OCI-LY1 (cell line): ENCODE measurements at regions not wholly inside any gene's neighbourhood (a gene's known extent, or its start where the extent isn't known, plus 50 kb on each side); places are given as distances from the start of the nearest gene placed in this dataset.

Experiments used
- H2AFZ ChIP-seq: fragments of 200-600 bp; sonication (generic), shearing (Covaris generic); 2 replicates; pipeline ENCODE4 v1.6.0; 2014; ENCODE audit warnings: antibody characterized with exemption, mild to moderate bottlenecking, low read length
- H3F3A ChIP-seq: fragments of 200-600 bp; sonication (generic), shearing (Covaris generic); 2 replicates; pipeline ENCODE4 v1.6.0; 2014; ENCODE audit warnings: mild to moderate bottlenecking, antibody characterized with exemption, low read length, moderate library complexity; ENCODE audit not compliant: insufficient read depth
- H3K27ac ChIP-seq: fragments of 200-600 bp; sonication (generic); 2 replicates; pipeline ENCODE4 v1.5.1; 2014; ENCODE audit warnings: low read length, mixed run types, mild to moderate bottlenecking, low read depth; ENCODE audit not compliant: poor library complexity, severe bottlenecking
- H3K27me3 ChIP-seq: fragments of 200-600 bp; sonication (generic); 2 replicates; pipeline ENCODE4 v1.6.0; 2014; ENCODE audit warnings: antibody characterized with exemption, mild to moderate bottlenecking, low read length, moderate library complexity; ENCODE audit not compliant: insufficient read depth
- H3K36me3 ChIP-seq: fragments of 200-600 bp; sonication (generic); 2 replicates; pipeline ENCODE4 v1.6.1; 2014; ENCODE audit warnings: mild to moderate bottlenecking, antibody characterized with exemption, low read length, moderate library complexity, mixed read lengths; ENCODE audit not compliant: insufficient read depth
- H3K4me1 ChIP-seq: fragments of 200-600 bp; sonication (generic); 2 replicates; pipeline ENCODE4 v1.5.1; 2014; ENCODE audit warnings: mild to moderate bottlenecking, low read length, moderate library complexity; ENCODE audit not compliant: insufficient read depth, severe bottlenecking
- H3K4me2 ChIP-seq: fragments of 200-600 bp; sonication (generic), shearing (Covaris generic); 2 replicates; pipeline ENCODE4 v1.6.1; 2014; ENCODE audit warnings: low read length
- H3K4me3 ChIP-seq: fragments of 200-600 bp; sonication (generic); 2 replicates; pipeline ENCODE4 v1.5.1; 2014; ENCODE audit warnings: low read length, low read depth, mild to moderate bottlenecking, mixed read lengths; ENCODE audit not compliant: poor library complexity, severe bottlenecking
- H3K79me2 ChIP-seq: fragments of 200-600 bp; shearing (Covaris generic); 2 replicates; pipeline ENCODE4 v1.6.1; 2016; ENCODE audit warnings: mixed run types, low read length, mixed read lengths; ENCODE audit not compliant: insufficient read depth
- H3K9ac ChIP-seq: fragments of 200-600 bp; sonication (generic), shearing (Covaris generic); 2 replicates; pipeline ENCODE4 v1.6.1; 2014; ENCODE audit warnings: mild to moderate bottlenecking, low read length, mixed read lengths
- H3K9me2 ChIP-seq: fragments of 200-600 bp; sonication (generic), shearing (Covaris generic); 2 replicates; pipeline ENCODE4 v1.6.1; 2014; ENCODE audit warnings: low read depth, mild to moderate bottlenecking, low read length, mixed read lengths
- H3K9me3 ChIP-seq: fragments of 200-600 bp; shearing (Covaris generic); 2 replicates; pipeline ENCODE4 v1.6.1; 2014; ENCODE audit warnings: low read length, mixed read lengths
- H4K20me1 ChIP-seq: fragments of 200-600 bp; sonication (generic), shearing (Covaris generic); 2 replicates; pipeline ENCODE4 v1.6.0; 2016; ENCODE audit warnings: mild to moderate bottlenecking, low read length; ENCODE audit not compliant: insufficient read depth
- EZH2 ChIP-seq: fragments of 200-600 bp; sonication (generic), shearing (Covaris generic); IDR thresholded peaks from 2 replicates; pipeline ENCODE4 v1.8.0; 2017; ENCODE audit warnings: borderline replicate concordance, mixed run types, mild to moderate bottlenecking, antibody characterized with exemption, low read length, moderate library complexity, mixed read lengths
- TF ChIP-seq, protein P1 (sequence below): fragments of 200-600 bp; sonication (generic), shearing (Covaris generic); IDR thresholded peaks from 2 replicates; pipeline ENCODE4 v1.5.1; 2017; ENCODE audit warnings: mild to moderate bottlenecking, antibody characterized with exemption, low read length, moderate library complexity, mixed read lengths

DNA sequence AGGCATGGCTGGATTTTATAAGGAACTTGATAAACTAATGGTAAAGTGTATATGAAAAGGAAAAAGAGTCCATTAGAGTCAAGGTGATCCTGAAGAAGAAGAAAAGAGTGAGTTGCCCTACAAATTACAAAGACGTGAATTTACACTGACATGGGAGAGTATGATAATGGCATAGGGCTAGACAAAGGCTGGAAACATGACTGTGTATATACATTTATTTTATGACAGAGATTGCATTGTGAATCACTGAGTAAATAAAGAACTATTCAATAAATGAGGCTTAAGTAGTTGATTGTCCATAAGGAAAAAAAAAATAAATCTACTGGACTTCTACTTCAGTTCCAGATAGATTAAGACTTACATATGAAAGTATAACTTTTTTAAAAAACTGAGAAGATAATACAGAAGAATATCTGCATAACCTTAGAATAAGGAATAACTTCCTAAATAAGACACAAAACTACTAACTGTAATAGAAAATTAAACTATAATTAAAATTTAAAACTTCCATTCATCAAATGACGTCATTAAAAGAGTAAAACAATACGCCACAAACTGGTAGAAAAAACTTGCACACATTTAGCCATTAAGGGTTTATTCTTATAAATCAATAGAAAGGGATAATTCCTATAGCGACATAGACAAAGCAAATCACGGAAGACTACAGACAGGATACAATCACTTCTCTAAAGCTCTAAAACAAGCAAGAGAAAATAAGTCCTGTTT, 278.5 kb downstream of the NOVA1 start:
- no peak overlapping the region for H3K4me3 ChIP-seq
- H3K4me2 ChIP-seq, result no peak overlapping the region
- H3K36me3 ChIP-seq, result no peaks in the 10 kb centered on the region
- H3K9me3 ChIP-seq, result no peaks in the 10 kb centered on the region
- H3K27me3 ChIP-seq, result no peaks in the 10 kb centered on the region
- no peaks in the 10 kb centered on the region for H3K4me1 ChIP-seq
- H4K20me1 ChIP-seq, result no peaks in the 10 kb centered on the region
- no peaks in the 10 kb centered on the region for H3F3A ChIP-seq
- no peak overlapping the region for H3K27ac ChIP-seq
- no peak for TF ChIP-seq EZH2
- TF ChIP-seq, protein P1, sequence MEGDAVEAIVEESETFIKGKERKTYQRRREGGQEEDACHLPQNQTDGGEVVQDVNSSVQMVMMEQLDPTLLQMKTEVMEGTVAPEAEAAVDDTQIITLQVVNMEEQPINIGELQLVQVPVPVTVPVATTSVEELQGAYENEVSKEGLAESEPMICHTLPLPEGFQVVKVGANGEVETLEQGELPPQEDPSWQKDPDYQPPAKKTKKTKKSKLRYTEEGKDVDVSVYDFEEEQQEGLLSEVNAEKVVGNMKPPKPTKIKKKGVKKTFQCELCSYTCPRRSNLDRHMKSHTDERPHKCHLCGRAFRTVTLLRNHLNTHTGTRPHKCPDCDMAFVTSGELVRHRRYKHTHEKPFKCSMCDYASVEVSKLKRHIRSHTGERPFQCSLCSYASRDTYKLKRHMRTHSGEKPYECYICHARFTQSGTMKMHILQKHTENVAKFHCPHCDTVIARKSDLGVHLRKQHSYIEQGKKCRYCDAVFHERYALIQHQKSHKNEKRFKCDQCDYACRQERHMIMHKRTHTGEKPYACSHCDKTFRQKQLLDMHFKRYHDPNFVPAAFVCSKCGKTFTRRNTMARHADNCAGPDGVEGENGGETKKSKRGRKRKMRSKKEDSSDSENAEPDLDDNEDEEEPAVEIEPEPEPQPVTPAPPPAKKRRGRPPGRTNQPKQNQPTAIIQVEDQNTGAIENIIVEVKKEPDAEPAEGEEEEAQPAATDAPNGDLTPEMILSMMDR, result no peak
- no peak overlapping the region for H3K9ac ChIP-seq
- H2AFZ ChIP-seq, result no peak overlapping the region
- H3K9me2 ChIP-seq, result no peaks in the 10 kb centered on the region
- H3K79me2 ChIP-seq, result no peaks in the 10 kb centered on the region

DNA sequence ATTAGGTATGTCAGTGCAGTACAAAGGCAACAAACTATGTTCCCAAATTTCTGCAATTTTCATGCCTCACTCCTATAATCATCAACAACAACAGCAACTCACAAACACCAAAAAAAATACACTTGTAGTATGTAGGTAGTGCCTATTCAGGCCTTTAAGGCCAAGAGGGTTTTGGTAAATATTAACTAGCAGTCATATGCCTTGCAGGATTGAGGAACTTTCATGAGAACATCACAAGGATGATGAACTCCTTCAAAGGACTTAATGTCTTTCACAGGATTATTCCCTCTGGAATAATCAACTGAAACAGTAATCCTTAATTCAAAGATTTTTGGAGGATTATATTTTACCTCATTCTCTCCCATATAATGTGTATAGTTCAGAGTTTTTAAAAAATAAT, 293.8 kb downstream of the NOVA1 start:
- Histone ChIP-seq H3F3A (no peaks in the 10 kb centered on the region), H3K9me2 (no peaks in the 10 kb centered on the region), H3K36me3 (no peaks in the 10 kb centered on the region), H3K9me3 (no peaks in the 10 kb centered on the region), H3K4me2 (no peak overlapping the region), H3K27ac (no peak overlapping the region), H3K27me3 (no peaks in the 10 kb centered on the region), H3K9ac (no peak overlapping the region), H3K4me3 (no peak overlapping the region), H2AFZ (no peak overlapping the region), H3K4me1 (no peaks in the 10 kb centered on the region), H4K20me1 (no peaks in the 10 kb centered on the region), H3K79me2 (no peaks in the 10 kb centered on the region)
- TF ChIP-seq, protein P1, result no peak

DNA sequence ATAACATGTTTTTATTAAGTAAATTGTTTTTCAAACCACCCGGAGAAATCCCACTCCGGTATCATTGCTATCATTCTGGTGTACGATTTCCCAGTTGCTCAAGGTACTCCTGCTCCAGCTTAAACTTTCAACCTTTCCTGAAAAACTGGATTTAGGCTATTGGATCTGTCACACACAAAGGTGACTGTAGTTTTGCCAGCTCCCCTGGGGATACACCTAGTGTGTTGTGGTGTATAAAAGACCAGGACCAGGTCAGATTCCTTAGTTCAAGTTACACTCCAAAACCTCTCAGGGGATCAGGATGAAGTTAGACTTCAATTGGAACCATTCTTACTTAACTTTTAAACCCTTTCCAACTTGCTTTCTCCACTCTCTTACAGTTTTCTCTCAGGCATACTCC, 303.9 kb downstream of the NOVA1 start:
- Histone ChIP-seq H2AFZ (no peak overlapping the region), H3K4me3 (no peak overlapping the region), H3F3A (no peaks in the 10 kb centered on the region), H4K20me1 (no peaks in the 10 kb centered on the region), H3K9me3 (no peaks in the 10 kb centered on the region), H3K9me2 (no peaks in the 10 kb centered on the region), H3K36me3 (no peaks in the 10 kb centered on the region), H3K27me3 (no peaks in the 10 kb centered on the region), H3K4me1 (no peaks in the 10 kb centered on the region), H3K4me2 (no peak overlapping the region), H3K9ac (no peak overlapping the region), H3K79me2 (no peaks in the 10 kb centered on the region), H3K27ac (no peak overlapping the region)
- TF ChIP-seq, protein P1, result no peak
- no peak for TF ChIP-seq EZH2
